Prostate gland (tissue), 2 donors: ENCODE measurements at regions not wholly inside any gene's neighbourhood (a gene's known extent, or its start where the extent isn't known, plus 50 kb on each side); places are given as distances from the start of the nearest gene placed in this dataset.

Experiments used
- DNase-seq: peaks from one replicate; pipeline ENCODE4 v3.0.0-alpha.2; 2019; ENCODE audit warnings: low spot score
- H3K27ac ChIP-seq, 2 donors: fragments of 200-600 bp; sonication (generic); 2 replicates each; pipeline ENCODE4 v1.5.1; 2017 to 2019
- H3K27me3 ChIP-seq: fragments of 200-600 bp; sonication (generic); replicated peaks from 2 replicates; pipeline ENCODE4 v1.5.1; 2019; ENCODE audit not compliant: insufficient read depth
- H3K36me3 ChIP-seq, 2 donors: fragments of 200-600 bp; sonication (generic); 1 replicate in 1 of 2; 2 replicates in 1 of 2; pipeline versions ENCODE4 v1.5.1 to v1.8.1; 2017 to 2019
- H3K4me1 ChIP-seq: fragments of 200-600 bp; sonication (generic); replicated peaks from 2 replicates; pipeline ENCODE4 v1.5.1; 2019
- H3K4me3 ChIP-seq, 2 donors: fragments of 200-600 bp; sonication (generic); 2 replicates each; pipeline ENCODE4 v1.5.1; 2017 to 2019
- H3K9me3 ChIP-seq: fragments of 200-600 bp; sonication (generic); 2 replicates; pipeline ENCODE4 v1.5.1; 2017
- POLR2A ChIP-seq: fragments of 450-650 bp; IDR thresholded peaks from one replicate; pipeline ENCODE4 v1.6.1; 2016; ENCODE audit warnings: antibody characterized with exemption, mild to moderate bottlenecking
- POLR2AphosphoS5 ChIP-seq: sonication (generic); formaldehyde crosslinking; IDR thresholded peaks from one replicate; pipeline ENCODE4 v1.6.1; 2017; ENCODE audit warnings: antibody characterized with exemption
- WGBS: methylation state at CpG from one replicate; pipeline ENCODE4 v1.1.5; 2018; 5-methylcytosine and 5-hydroxymethylcytosine counted together
- intact Hi-C: fragments of 100-400 bp; cut with DNase I; formaldehyde crosslinking; loops from one replicate; pipeline ENCODE4 v1.14.2; 2022
- TF ChIP-seq, protein P1 (sequence below), 4 experiments: fragments of 200-600 bp in 2 of 4; fragments of 450-650 bp in 2 of 4; sonication (generic) in 2 of 4; IDR thresholded peaks; 1 replicate in 3 of 4; 2 replicates in 1 of 4; pipeline ENCODE4 v1.5.1; 2016 to 2019; ENCODE audit warnings: antibody characterized with exemption in 4 of 4, mild to moderate bottlenecking in 2 of 4, moderate library complexity in 2 of 4

GRCh38 chr7:22629056-22629455 is 97.9 kb upstream of the IL6 start:
- no peak for TF ChIP-seq POLR2A
- TF ChIP-seq, protein P1, sequence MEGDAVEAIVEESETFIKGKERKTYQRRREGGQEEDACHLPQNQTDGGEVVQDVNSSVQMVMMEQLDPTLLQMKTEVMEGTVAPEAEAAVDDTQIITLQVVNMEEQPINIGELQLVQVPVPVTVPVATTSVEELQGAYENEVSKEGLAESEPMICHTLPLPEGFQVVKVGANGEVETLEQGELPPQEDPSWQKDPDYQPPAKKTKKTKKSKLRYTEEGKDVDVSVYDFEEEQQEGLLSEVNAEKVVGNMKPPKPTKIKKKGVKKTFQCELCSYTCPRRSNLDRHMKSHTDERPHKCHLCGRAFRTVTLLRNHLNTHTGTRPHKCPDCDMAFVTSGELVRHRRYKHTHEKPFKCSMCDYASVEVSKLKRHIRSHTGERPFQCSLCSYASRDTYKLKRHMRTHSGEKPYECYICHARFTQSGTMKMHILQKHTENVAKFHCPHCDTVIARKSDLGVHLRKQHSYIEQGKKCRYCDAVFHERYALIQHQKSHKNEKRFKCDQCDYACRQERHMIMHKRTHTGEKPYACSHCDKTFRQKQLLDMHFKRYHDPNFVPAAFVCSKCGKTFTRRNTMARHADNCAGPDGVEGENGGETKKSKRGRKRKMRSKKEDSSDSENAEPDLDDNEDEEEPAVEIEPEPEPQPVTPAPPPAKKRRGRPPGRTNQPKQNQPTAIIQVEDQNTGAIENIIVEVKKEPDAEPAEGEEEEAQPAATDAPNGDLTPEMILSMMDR (IDR thresholded peaks at IDR 0.05) = no peak
- H3K4me1 ChIP-seq = no peaks in the 10 kb centered on the region
- H3K4me3 ChIP-seq = no peak overlapping the region
- DNase-seq = no peak
- H3K27me3 ChIP-seq = no peaks in the 10 kb centered on the region
- intact Hi-C loops = no loop called here
- H3K9me3 ChIP-seq = no peaks in the 10 kb centered on the region
- H3K27ac ChIP-seq = no peak overlapping the region
- H3K36me3 ChIP-seq = no peaks in the 10 kb centered on the region

GRCh38 chr7:22628112-22628511 is 98.9 kb upstream of the IL6 start:
- Histone ChIP-seq H3K27me3 (no peaks in the 10 kb centered on the region), H3K27ac (no peak overlapping the region), H3K9me3 (no peaks in the 10 kb centered on the region), H3K4me1 (no peaks in the 10 kb centered on the region), H3K36me3 (no peaks in the 10 kb centered on the region), H3K4me3 (no peak overlapping the region)
- 77% methylated on average over 1 of the region's 1 CpG for WGBS
- intact Hi-C loops = no loop called here
- TF ChIP-seq POLR2A = no peak
- no peak for TF ChIP-seq POLR2AphosphoS5
- TF ChIP-seq, protein P1 (IDR thresholded peaks at IDR 0.05) = no peak
- DNase-seq = no peak

DNA sequence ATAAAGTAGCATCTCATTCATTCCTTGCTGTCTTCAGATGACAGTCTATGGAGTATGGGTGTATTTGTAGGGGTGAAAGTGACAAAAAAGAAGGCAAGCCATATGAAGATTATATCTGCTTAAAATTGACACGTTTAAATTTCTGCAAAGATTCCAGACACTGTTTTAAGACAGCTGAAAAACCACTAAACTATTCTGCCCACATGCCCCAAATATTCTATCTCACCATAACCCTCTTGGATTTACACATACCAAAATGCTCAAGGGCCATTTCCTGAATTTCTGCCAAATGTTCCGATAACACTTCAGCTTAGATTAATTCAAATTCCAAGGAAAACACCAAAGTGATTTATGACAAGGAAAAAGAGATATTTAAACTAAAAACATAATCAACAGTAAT is 99.9 kb upstream of the IL6 start:
- Histone ChIP-seq H3K4me1 (no peaks in the 10 kb centered on the region), H3K27ac (no peak overlapping the region), H3K9me3 (no peaks in the 10 kb centered on the region), H3K27me3 (no peaks in the 10 kb centered on the region), H3K4me3 (no peak overlapping the region), H3K36me3 (no peaks in the 10 kb centered on the region)
- TF ChIP-seq POLR2A (no peak), POLR2AphosphoS5 (no peak)
- TF ChIP-seq, protein P1 (IDR thresholded peaks at IDR 0.05) = no peak
- intact Hi-C loops = no loop called here
- DNase-seq = no peak
- 39% methylated on average over 2 of the region's 2 CpGs for WGBS

GRCh38 chr7:22625251-22625650 is 101.7 kb upstream of the IL6 start:
- no peaks in the 10 kb centered on the region for H3K4me1 ChIP-seq
- no peaks in the 10 kb centered on the region for H3K9me3 ChIP-seq
- WGBS = 42% methylated on average over 1 of the region's 1 CpG
- DNase-seq = no peak
- no peak overlapping the region for H3K27ac ChIP-seq
- intact Hi-C loops = no loop called here
- TF ChIP-seq POLR2AphosphoS5 (no peak), POLR2A (no peak)
- TF ChIP-seq, protein P1 (IDR thresholded peaks at IDR 0.05) = no peak
- H3K36me3 ChIP-seq = no peaks in the 10 kb centered on the region
- no peak overlapping the region for H3K4me3 ChIP-seq
- no peaks in the 10 kb centered on the region for H3K27me3 ChIP-seq

DNA sequence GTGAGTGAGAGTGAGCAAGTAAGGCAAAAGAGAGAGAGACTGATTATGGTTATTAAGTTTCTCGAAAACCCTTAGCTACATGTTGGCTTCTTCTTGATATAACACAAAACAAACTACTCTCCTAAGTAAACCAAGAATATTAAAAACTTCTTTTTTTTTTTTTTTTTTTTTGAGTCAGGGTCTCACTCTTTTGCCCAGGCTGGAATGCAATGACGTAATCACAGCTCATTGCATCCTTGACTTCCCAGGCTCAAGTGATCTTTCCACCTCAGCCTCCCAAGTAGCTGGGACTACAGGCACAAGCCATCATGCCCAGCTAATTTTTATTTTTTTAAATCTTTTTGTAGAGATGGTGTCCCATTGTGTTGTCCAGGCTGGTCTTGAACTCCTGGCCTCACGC is 102.2 kb upstream of the IL6 start:
- WGBS = 95% methylated on average over 3 of the region's 3 CpGs
- no peaks in the 10 kb centered on the region for H3K27me3 ChIP-seq
- no peaks in the 10 kb centered on the region for H3K4me1 ChIP-seq
- no peak overlapping the region for H3K4me3 ChIP-seq
- H3K27ac ChIP-seq = no peak overlapping the region
- no peak for DNase-seq
- TF ChIP-seq POLR2A = no peak
- TF ChIP-seq, protein P1 (IDR thresholded peaks at IDR 0.05) = no peak
- no peak for TF ChIP-seq POLR2AphosphoS5
- intact Hi-C loops = no loop called here
- H3K9me3 ChIP-seq = no peaks in the 10 kb centered on the region
- H3K36me3 ChIP-seq = no peaks in the 10 kb centered on the region
